ENCODE measurements at regions not wholly inside any gene's neighbourhood (a gene's known extent, or its start where the extent isn't known, plus 50 kb on each side); places are given as distances from the start of the nearest gene placed in this dataset.

DNA sequence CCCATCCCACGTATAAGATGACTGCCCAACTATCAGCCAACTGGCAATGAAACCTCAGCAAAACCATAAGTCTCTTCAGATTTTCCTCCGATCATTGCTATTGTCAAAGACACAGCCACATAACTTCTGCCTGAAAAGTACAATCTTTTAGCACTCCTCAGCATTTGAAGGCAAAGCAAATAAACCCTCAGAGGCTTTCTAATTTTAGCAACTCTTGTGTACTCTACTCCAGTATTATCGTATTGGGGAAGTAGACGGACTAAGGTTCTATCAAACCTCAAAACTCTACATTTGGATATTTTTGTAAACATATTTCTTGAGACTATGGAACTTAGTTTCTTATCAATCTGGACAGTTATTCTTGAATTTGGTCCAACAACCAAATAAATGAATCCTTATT lies 1206.2 kb upstream of the NCAM2 start:
- DNase-seq, result no peak
- Mint-ChIP-seq H3K4me1 (no peaks in the 10 kb centered on the region), H3K27ac (no peak overlapping the region), H3K27me3 (no peaks in the 10 kb centered on the region), H3K36me3 (ENCODE audit: low read depth) (no peaks in the 10 kb centered on the region), H3K9me3 (ENCODE audit: low read depth) (peaks cover 10% of the 10 kb centered on the region), H3K4me3 (no peak overlapping the region)
- CTCF ChIA-PET, result no interaction called here
- POLR2A ChIA-PET, result no interaction called here
- ATAC-seq, result no peak
- intact Hi-C loops (cut with DNase I, micrococcal nuclease), result no loop called here

DNA sequence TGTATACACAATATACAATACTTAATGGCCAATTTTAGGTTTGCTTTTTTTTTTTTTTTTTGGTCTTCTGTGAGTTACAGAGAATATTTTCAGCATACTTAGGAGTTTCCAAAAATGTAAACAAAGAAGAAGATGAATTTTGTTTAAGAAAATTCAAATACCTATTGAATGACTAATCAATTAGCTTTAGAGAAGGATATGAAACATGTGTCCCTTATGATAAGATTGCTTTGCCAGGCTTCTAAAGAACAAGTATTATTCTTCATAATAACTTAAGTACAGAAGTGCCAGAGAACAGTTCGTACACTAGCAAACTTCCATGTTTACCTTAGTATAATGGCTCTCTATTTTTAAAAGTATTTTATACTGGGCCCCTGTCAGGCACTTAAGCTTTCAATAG lies 1191.0 kb upstream of the NCAM2 start:
- Mint-ChIP-seq H3K9me3 (ENCODE audit: low read depth) (peaks cover 10% of the 10 kb centered on the region), H3K27me3 (no peaks in the 10 kb centered on the region), H3K4me3 (no peak overlapping the region), H3K27ac (no peak overlapping the region), H3K4me1 (no peaks in the 10 kb centered on the region), H3K36me3 (ENCODE audit: low read depth) (no peaks in the 10 kb centered on the region)
- CTCF ChIA-PET, result interaction anchor here (0.6 kb wide), 1 partner anchor 33 kb away, joined by 5 read pairs; no protein-coding TSS in a partner anchor
- no peak for DNase-seq
- ATAC-seq, result no peak
- POLR2A ChIA-PET, result no interaction called here
- intact Hi-C loops (cut with DNase I, micrococcal nuclease), result no loop called here

DNA sequence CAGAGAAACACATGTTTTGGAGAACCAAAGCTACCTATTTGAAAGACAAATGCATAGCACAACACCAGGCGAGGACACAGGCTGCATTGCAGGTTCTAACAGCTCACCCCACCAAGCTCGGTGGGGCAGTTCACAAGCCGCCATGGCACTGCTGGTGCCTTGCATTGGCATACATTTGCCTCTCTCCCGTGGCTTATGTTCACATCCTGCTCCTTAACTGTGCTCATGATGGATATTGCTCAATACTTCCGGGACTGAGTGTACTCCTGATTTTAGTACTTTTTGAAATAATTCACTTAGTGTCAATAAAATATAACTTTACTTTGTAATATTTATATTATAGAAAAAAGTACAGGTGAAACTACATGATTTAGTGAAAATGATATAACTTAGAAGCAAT lies 1187.4 kb upstream of the NCAM2 start:
- ChIA-PET CTCF (no interaction called here), POLR2A (no interaction called here)
- Mint-ChIP-seq H3K9me3 (ENCODE audit: low read depth) (peaks cover 16% of the 10 kb centered on the region), H3K27me3 (no peaks in the 10 kb centered on the region), H3K36me3 (ENCODE audit: low read depth) (no peaks in the 10 kb centered on the region), H3K4me3 (no peak overlapping the region), H3K4me1 (no peaks in the 10 kb centered on the region), H3K27ac (no peak overlapping the region)
- ATAC-seq (no peak), DNase-seq (no peak)
- intact Hi-C loops (cut with DNase I, micrococcal nuclease), result no loop called here

DNA sequence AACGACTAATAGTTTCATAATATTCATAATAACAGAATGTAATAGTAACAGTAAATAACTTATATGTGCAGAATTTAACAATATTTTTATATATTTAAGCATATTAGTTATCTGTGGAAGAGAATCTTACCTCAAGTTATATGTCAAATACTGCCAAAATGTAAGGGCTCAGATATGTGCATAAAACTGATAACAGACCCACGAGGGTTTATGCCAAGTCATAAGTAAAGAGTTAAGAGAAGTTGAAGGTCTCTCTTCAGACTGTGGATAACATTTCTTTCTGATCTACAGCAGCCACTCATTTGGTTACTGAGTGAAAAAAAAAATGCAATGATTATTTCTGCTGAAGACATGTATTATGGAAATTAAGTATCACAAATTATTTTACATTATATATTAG lies 1167.8 kb upstream of the NCAM2 start:
- Mint-ChIP-seq H3K27ac (no peak overlapping the region), H3K4me3 (no peak overlapping the region), H3K27me3 (no peaks in the 10 kb centered on the region), H3K4me1 (no peaks in the 10 kb centered on the region), H3K36me3 (ENCODE audit: low read depth) (no peaks in the 10 kb centered on the region), H3K9me3 (ENCODE audit: low read depth) (peaks cover 14% of the 10 kb centered on the region)
- ATAC-seq (no peak), DNase-seq (no peak)
- ChIA-PET CTCF (no interaction called here), POLR2A (no interaction called here)
- intact Hi-C loops (cut with DNase I, micrococcal nuclease), result no loop called here

DNA sequence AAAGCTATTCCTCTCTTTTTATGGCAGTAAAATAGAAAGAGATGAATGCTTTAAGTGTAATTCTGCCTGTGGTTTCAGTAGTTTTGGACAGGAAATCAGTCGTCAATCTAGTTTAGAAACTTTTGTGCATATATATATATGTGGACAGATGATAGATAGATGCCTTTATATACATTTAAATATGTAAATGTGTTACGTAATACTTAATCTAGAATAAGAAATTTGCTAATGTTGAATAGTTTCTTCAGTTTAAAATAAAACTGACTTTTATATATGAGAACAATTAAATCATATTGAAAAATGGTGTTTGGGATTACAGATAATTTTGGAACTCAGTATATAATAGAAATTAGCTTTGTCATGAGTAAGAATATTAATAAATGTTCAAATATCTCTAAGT lies 1165.7 kb upstream of the NCAM2 start:
- ATAC-seq (no peak), DNase-seq (no peak)
- no peaks in the 10 kb centered on the region for H3K36me3 Mint-ChIP-seq (ENCODE audit: low read depth)
- H3K9me3 Mint-ChIP-seq (ENCODE audit: low read depth), result peaks cover 13% of the 10 kb centered on the region
- no peak overlapping the region for H3K27ac Mint-ChIP-seq
- ChIA-PET POLR2A (no interaction called here), CTCF (no interaction called here)
- H3K4me3 Mint-ChIP-seq, result no peak overlapping the region
- no peaks in the 10 kb centered on the region for H3K27me3 Mint-ChIP-seq
- no peaks in the 10 kb centered on the region for H3K4me1 Mint-ChIP-seq
- intact Hi-C loops (cut with DNase I, micrococcal nuclease), result no loop called here

DNA sequence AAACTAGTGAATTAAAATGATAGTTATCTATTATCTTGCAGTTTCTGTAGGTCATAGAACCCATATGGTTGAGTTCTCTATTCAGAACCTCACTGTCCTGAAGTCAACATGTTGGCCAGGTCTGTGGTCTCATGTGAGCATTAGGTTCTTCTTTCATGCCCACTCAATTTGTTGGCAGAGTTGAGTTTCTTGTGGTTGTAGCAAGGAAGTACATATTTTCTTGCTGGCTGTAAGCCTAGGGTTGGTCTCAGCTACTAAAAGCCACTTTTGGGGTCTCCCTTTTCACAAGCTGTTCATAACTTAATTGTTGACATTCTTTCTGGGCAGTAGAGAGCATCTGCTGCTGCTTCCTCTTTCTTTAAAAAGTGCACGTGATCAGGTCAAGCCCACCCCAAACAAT lies 1165.1 kb upstream of the NCAM2 start:
- ChIA-PET POLR2A (no interaction called here), CTCF (interaction anchor here (0.6 kb wide), 1 partner anchor 569 kb away, joined by 3 read pairs; no protein-coding TSS in a partner anchor)
- no peak for ATAC-seq
- intact Hi-C loops (cut with DNase I, micrococcal nuclease), result no loop called here
- Mint-ChIP-seq H3K27me3 (no peaks in the 10 kb centered on the region), H3K4me1 (no peaks in the 10 kb centered on the region), H3K9me3 (ENCODE audit: low read depth) (peaks cover 13% of the 10 kb centered on the region), H3K27ac (no peak overlapping the region), H3K4me3 (no peak overlapping the region), H3K36me3 (ENCODE audit: low read depth) (no peaks in the 10 kb centered on the region)
- no peak for DNase-seq

DNA sequence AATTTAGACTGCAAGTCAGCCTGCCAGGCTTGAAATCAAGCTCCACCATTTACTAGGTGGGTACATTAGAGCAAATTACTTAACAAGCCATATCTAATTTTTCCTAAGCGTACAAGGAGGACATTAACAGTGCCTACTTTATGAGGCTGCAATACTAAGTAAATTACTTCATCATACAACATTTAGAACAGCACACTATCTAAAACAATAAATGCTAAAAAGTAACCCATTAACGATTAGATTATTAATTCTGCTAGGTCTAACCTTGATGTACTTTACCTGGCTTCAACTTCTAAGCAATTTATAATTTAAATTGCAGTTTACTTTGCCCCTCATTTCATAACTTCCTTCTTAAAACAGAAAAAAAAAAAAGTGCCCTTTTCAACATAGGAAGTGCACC lies 1155.6 kb upstream of the NCAM2 start:
- Mint-ChIP-seq H3K4me3 (no peak overlapping the region), H3K27me3 (no peaks in the 10 kb centered on the region), H3K27ac (no peak overlapping the region), H3K4me1 (no peaks in the 10 kb centered on the region), H3K36me3 (ENCODE audit: low read depth) (no peaks in the 10 kb centered on the region), H3K9me3 (ENCODE audit: low read depth) (peaks cover 2% of the 10 kb centered on the region)
- intact Hi-C loops (cut with DNase I, micrococcal nuclease), result no loop called here
- CTCF ChIA-PET, result no interaction called here
- ATAC-seq (no peak), DNase-seq (no peak)
- POLR2A ChIA-PET, result no interaction called here

DNA sequence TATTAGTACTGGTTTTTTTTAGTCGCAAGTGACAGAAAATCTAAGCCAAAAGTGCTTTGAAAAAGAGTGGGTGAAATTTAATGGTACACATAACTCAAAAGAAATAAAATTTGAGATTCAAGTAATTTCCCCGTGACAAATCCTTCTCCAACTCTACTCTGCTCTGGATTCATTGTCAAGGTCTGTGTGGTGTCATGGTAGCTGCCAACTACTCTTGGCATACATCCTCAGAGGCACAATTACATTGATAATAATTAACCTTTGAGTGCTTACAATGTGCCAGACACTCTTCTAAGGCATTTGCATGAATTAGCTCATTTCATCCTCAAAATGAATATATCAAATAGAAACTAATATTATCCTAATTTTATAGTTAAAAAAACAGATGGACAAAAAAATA lies 1153.9 kb upstream of the NCAM2 start:
- Mint-ChIP-seq H3K4me3 (no peak overlapping the region), H3K4me1 (no peaks in the 10 kb centered on the region), H3K27me3 (no peaks in the 10 kb centered on the region), H3K27ac (no peak overlapping the region), H3K9me3 (ENCODE audit: low read depth) (peaks cover 2% of the 10 kb centered on the region), H3K36me3 (ENCODE audit: low read depth) (no peaks in the 10 kb centered on the region)
- ChIA-PET CTCF (no interaction called here), POLR2A (no interaction called here)
- no peak for ATAC-seq
- no peak for DNase-seq
- intact Hi-C loops (cut with DNase I, micrococcal nuclease), result no loop called here

DNA sequence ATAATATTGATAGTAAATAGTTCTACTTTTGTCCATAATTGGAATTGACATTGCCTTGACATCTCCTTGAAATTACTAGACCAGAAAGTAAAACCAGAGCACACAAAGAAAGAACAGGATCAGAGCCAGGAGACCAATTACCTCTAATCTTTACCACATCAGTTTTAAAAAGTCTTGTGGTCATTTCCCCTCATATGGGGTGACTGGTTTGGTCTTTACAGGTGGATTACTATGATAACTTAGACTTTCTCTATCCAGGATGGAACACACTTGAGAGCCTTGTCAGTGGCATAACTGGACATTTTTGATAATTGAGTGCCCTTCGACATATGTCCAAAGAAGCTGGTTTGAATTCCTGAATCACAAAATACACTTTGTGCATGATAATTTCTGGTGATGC lies 1148.1 kb upstream of the NCAM2 start:
- POLR2A ChIA-PET, result no interaction called here
- intact Hi-C loops (cut with DNase I, micrococcal nuclease), result no loop called here

DNA sequence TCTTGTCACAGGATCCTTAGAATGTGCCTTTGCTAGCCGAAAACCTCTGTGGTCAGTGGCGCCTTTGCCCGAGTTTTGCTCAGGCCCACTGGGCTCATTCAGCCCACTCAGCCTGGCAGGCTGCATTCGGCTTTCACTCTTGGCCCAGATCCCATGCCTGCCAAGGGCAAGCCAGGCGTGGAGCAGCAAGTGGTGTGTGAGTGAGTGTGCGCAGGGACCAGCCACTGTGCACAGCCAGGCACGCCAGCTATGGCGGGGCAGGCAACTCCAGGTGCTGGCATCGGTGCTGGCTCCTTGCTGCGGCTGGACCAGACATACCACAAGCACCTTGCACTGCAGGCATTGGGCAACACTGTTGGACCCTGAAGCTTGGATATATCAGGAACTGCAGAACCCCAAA lies 1145.1 kb upstream of the NCAM2 start:
- DNase-seq (no peak), ATAC-seq (no peak)
- POLR2A ChIA-PET, result no interaction called here

More for the DNA sequence above, 1148.1 kb upstream of the NCAM2 start:
- no peak for ATAC-seq
- CTCF ChIA-PET, result no interaction called here
- H3K36me3 Mint-ChIP-seq (ENCODE audit: low read depth), result no peaks in the 10 kb centered on the region
- no peak overlapping the region for H3K27ac Mint-ChIP-seq
- DNase-seq, result no peak
- peaks cover 5% of the 10 kb centered on the region for H3K9me3 Mint-ChIP-seq (ENCODE audit: low read depth)
- no peaks in the 10 kb centered on the region for H3K4me1 Mint-ChIP-seq
- H3K27me3 Mint-ChIP-seq, result no peaks in the 10 kb centered on the region
- no peak overlapping the region for H3K4me3 Mint-ChIP-seq

DNA sequence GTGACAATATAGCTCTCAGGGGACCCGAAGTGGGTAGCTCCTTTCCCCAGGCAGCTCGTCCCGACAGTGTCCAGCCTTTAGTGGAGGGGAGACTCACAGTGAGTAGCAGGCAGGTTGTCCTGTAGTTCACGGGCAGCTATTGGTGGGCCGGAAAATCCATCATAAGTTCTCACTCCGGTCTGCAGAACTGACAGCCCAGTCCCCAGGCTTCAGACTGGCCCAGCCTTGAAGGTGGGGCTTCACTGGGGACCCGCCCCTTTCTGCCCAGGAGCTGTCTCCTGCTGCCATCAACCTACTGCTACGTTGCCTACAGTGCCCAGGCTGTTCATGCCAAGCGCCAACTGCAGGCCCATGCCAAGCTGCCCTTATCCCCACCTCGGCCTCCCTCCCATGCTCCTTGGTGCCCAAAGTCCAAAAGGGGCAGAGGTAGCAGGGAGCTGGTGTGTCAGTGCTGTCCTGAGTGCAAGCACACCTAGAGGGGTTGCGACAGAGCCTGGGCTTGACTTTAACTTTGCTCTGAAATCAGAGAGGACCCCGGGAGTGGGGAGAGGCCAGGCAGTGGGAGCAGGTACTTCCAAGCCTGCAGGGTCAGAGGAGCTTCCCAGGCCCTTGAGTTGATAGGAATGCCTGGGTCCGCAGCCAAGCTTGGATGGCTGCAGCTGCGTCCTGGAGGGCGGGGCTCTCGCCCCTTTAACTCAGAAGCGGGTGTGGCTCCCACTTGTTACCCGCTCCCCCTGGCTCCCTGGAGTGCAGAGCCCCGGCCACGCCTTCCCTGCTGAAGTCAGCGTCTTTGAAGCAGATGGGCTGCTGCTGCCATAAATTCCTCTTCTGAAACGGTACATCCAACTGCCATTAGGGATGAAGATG lies 1144.3 kb upstream of the NCAM2 start:
- ATAC-seq, result no peak
- DNase-seq, result no peak
- H3K4me1 Mint-ChIP-seq, result no peaks in the 10 kb centered on the region
- ChIA-PET POLR2A (no interaction called here), CTCF (no interaction called here)
- H3K36me3 Mint-ChIP-seq (ENCODE audit: low read depth), result no peaks in the 10 kb centered on the region
- H3K4me3 Mint-ChIP-seq, result no peak overlapping the region
- H3K9me3 Mint-ChIP-seq (ENCODE audit: low read depth), result peaks cover 6% of the 10 kb centered on the region
- H3K27ac Mint-ChIP-seq, result no peak overlapping the region
- no peaks in the 10 kb centered on the region for H3K27me3 Mint-ChIP-seq
- intact Hi-C loops (cut with DNase I, micrococcal nuclease), result no loop called here

More for the DNA sequence above, 1145.1 kb upstream of the NCAM2 start:
- CTCF ChIA-PET, result no interaction called here
- Mint-ChIP-seq H3K27me3 (no peaks in the 10 kb centered on the region), H3K9me3 (ENCODE audit: low read depth) (peaks cover 6% of the 10 kb centered on the region), H3K36me3 (ENCODE audit: low read depth) (no peaks in the 10 kb centered on the region), H3K4me3 (no peak overlapping the region), H3K27ac (no peak overlapping the region), H3K4me1 (no peaks in the 10 kb centered on the region)
- intact Hi-C loops (cut with DNase I, micrococcal nuclease), result no loop called here

DNA sequence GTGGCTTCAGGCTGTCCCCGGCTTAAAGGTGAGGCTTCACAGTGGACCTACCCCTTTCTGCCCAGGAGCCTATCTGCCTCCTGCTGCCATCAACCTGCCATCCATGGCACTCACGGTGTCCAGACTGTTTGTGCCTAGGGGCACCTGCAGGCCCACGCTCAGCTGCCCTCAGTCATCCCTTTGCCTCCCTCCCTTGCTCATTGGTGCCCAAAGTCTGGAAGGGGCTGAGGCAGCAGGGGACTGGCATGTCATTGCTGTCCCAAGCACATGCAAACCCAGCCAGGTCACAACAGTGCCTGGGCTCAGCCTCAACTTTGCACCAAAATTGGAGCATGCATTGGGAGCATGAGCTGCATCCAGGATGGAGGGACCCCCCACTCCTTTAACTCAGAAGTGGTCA lies 1142.7 kb upstream of the NCAM2 start:
- no peaks in the 10 kb centered on the region for H3K27me3 Mint-ChIP-seq
- H3K27ac Mint-ChIP-seq, result no peak overlapping the region
- no peaks in the 10 kb centered on the region for H3K36me3 Mint-ChIP-seq (ENCODE audit: low read depth)
- ChIA-PET CTCF (no interaction called here), POLR2A (no interaction called here)
- H3K9me3 Mint-ChIP-seq (ENCODE audit: low read depth), result peaks cover 7% of the 10 kb centered on the region
- intact Hi-C loops (cut with DNase I, micrococcal nuclease), result no loop called here
- DNase-seq (no peak), ATAC-seq (no peak)
- no peak overlapping the region for H3K4me3 Mint-ChIP-seq
- no peaks in the 10 kb centered on the region for H3K4me1 Mint-ChIP-seq

DNA sequence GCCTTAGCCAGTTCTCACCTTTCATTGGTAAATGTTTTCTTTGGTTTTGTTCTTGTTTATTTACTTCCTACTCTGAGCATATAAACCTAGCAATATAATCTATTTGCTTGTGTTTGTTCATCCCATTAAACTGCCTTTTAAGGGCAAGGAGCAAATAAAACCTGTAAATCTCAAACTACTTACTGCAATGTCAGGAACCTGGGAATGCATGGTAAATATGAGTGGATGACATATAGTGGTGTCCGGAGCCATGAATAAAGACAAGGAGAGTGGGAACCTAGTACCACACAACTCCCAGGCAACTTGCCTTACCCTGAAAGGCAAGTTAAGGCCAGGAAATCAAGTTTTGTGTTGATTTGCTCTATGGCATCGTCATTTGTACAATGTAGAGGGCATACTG lies 1133.7 kb upstream of the NCAM2 start:
- Mint-ChIP-seq H3K4me3 (no peak overlapping the region), H3K4me1 (no peaks in the 10 kb centered on the region)
- POLR2A ChIA-PET, result no interaction called here

More for the DNA sequence above, 1133.7 kb upstream of the NCAM2 start:
- CTCF ChIA-PET, result no interaction called here
- Mint-ChIP-seq H3K36me3 (ENCODE audit: low read depth) (no peaks in the 10 kb centered on the region), H3K27ac (no peak overlapping the region), H3K27me3 (no peaks in the 10 kb centered on the region), H3K9me3 (ENCODE audit: low read depth) (peaks cover 4% of the 10 kb centered on the region)
- ATAC-seq (no peak), DNase-seq (no peak)
- intact Hi-C loops (cut with DNase I, micrococcal nuclease), result no loop called here
